ENCODE measurements at regions not wholly inside any gene's neighbourhood (a gene's known extent, or its start where the extent isn't known, plus 50 kb on each side); places are given as distances from the start of the nearest gene placed in this dataset.

DNA sequence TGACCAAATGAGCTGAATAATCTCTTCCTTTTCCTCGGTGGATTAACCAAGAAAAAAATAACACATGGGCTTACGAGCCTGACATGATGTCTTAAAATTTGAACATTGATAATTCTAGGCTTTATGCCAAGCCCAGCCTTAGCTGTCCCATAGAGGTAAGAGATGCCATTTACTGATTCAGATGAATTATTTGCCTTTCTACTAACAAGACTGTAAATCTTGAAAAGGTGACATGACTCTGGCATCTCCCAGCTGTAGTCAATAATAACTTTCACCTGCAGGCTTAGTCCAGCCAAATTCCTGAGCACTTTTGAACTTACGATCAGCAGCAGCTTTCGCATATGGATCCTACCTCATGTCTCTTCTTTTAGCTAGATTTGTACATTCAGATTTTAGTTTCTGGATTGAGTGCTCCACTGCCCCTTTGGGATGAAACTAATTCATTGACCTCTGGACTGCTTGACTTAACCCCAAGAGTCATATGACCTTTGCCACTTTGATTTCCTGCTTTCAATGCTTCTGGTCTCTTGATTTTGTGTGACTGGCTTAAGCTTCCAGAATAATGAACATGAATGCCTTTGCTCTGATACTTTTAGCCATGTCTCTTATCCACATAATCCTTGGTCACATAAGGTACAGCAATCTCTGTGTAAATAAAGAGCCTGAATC lies 876.4 kb upstream of the SLIT2 start:
- TF ChIP-seq, protein P1, sequence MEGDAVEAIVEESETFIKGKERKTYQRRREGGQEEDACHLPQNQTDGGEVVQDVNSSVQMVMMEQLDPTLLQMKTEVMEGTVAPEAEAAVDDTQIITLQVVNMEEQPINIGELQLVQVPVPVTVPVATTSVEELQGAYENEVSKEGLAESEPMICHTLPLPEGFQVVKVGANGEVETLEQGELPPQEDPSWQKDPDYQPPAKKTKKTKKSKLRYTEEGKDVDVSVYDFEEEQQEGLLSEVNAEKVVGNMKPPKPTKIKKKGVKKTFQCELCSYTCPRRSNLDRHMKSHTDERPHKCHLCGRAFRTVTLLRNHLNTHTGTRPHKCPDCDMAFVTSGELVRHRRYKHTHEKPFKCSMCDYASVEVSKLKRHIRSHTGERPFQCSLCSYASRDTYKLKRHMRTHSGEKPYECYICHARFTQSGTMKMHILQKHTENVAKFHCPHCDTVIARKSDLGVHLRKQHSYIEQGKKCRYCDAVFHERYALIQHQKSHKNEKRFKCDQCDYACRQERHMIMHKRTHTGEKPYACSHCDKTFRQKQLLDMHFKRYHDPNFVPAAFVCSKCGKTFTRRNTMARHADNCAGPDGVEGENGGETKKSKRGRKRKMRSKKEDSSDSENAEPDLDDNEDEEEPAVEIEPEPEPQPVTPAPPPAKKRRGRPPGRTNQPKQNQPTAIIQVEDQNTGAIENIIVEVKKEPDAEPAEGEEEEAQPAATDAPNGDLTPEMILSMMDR (IDR thresholded peaks at IDR 0.05), result no peak
- no peak for TF ChIP-seq EP300 (IDR thresholded peaks at IDR 0.05)

All from sigmoid colon (tissue), 4 donors.